HG03066 (cell line): ENCODE measurements at regions not wholly inside any gene's neighbourhood (a gene's known extent, or its start where the extent isn't known, plus 50 kb on each side); places are given as distances from the start of the nearest gene placed in this dataset.

ENCODE experiments used
- ATAC-seq: cut with Tn5 transposase; IDR thresholded peaks from one replicate; pipeline ENCODE4 v1.9.1; 2021; ENCODE audit warnings: low read depth; ENCODE audit not compliant: unreplicated experiment

DNA sequence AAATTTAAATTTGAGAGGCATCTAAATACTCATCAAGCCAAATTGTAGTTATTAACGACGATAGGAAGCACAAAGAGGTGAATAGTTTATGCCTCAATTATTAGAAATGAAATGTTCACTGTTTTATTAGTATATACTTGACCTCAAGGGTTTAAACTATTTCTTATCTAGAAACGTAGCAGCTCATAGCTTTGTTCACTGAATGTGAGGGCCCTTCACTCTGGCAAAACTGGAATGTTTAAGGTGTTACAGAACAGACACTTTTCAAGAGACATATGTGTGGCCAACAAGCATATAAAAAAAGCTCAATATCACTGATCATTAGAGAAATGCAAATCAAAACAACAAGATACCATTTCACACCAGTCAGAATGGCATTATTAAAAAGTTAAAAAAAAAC, 151.2 kb upstream of the KCNN2 start:
- ATAC-seq, result no peak

- ATAC-seq, result no peak
Measured at GRCh38 chr5:114221807-114222206, 140.1 kb upstream of the KCNN2 start.

DNA sequence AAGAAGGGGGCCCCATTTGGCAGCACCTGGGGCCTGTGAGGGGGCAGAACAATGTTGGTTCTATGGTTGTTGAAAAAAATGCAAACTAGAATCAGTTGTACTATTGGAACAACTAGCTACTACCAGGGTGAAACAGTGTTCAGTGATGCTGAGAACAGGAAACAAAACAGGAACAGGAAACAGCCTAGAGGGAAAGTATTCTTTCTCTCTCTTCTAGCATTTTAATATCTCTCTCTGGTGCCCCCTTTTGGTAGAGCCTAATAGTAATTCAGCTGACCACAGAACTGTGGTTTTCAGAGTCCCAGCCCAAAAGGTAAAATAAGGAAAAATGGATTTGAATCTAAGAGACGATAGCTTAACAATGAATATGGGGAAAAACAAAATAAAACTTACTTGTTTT, 138.0 kb upstream of the KCNN2 start:
- peak; percentile 68 for ATAC-seq

DNA sequence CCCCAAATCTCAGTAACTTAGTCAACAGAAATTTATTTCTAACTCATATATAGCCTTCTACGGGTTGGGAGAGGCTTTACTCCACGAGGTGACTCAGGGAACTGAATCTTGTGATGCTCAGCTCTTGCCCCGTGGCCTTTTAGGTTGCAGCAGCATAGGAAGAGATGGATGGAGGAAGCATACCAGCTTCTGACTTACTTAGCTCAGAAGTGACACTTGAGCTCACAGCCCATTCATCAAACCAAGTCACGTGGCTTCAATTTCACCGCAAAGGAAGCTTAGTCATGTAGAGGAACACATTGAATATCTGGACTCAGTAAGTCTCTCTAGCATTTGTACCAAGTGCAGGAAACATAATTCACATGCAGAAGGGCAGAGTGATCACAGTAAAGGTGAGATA, 124.1 kb upstream of the KCNN2 start:
- ATAC-seq, result no peak

- no peak for ATAC-seq
Measured at GRCh38 chr5:114238771-114239313, 123.0 kb upstream of the KCNN2 start.

GRCh38 chr5:114243281-114243971, 118.4 kb upstream of the KCNN2 start:
- no peak for ATAC-seq

DNA sequence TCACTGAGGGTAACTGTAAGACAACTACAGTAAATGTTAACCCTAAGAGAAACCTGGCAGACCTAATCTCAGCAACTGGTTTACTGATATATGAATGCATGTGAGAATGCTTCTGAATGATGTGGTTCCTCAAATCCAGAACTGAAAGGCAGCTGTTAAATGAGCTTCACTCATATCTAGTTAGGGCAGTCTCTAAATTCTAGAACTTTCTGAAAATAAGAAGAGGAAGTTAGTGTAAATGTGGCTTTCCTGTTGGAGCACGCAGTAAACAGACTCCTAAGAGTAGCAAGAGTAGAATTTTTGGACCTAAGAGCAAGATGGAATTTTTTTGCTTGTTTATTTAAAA, 117.9 kb upstream of the KCNN2 start:
- no peak for ATAC-seq

- no peak for ATAC-seq
Measured at GRCh38 chr5:114249823-114250222, 112.0 kb upstream of the KCNN2 start.

DNA sequence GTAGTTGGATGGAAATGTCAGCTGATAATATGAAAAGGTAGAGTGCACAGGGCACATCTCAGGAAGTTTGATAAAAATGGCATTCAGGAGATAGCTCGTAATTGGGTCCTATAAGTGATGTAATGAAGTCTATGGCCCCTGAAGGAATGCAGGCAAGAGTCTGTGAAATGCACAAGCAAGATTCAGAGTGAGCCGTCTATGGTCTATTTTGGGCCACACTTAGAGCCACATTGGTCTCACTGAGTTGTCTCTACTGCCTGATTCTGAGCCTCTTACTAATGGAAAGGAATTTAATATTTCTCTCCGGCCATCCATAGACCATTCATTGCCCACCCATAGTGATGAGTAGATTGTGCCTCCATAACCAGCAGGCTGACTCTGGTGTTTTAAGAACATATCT, 111.3 kb upstream of the KCNN2 start:
- ATAC-seq, result no peak

- no peak for ATAC-seq
Measured at GRCh38 chr5:114252226-114252625, 109.6 kb upstream of the KCNN2 start.

DNA sequence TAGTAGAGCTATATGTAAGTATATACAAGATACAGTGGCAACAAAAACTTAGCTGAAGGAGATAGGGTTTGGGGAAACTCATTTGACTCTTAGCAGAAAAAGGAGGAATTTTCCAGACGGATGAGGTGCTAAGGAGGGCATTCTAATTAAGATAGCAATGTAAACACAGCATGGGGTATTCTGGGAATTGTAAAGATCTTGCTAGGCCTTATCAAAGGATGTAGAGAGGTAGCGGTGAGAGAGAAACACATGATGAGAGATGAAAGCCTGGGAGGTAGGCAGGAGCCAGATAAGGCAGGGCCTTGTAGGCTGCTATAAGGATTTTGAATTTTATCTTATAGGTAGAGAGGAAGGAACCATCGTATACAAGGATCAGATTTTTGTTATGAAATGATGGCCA, 106.6 kb upstream of the KCNN2 start:
- ATAC-seq, result no peak

- no peak for ATAC-seq
Measured at GRCh38 chr5:114261989-114262388, 99.9 kb upstream of the KCNN2 start.

- ATAC-seq, result no peak
Measured at GRCh38 chr5:114265432-114266060, 96.3 kb upstream of the KCNN2 start.

DNA sequence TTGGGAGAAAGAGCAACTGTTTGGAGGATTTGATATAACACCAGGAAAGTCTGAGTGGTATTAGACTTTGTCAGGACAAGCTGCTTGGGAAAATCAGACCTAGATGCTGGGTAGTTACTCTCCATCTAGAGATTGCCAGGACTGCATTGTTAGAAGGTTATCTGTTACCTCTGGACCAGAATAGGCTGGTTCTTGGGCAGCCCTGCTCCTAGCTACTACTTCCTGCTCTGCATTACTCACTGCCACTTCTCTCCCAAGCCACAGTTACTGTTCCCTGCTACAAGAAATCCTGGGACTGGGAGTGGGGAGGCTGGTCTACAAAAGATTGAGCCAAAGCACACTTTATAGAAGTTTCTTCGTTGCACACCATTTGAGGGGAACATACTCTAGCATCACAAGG, 95.5 kb upstream of the KCNN2 start:
- no peak for ATAC-seq

- no peak for ATAC-seq
Measured at GRCh38 chr5:114296191-114296590, 65.7 kb upstream of the KCNN2 start.

GRCh38 chr5:114297915-114298314, 64.0 kb upstream of the KCNN2 start:
- no peak for ATAC-seq

DNA sequence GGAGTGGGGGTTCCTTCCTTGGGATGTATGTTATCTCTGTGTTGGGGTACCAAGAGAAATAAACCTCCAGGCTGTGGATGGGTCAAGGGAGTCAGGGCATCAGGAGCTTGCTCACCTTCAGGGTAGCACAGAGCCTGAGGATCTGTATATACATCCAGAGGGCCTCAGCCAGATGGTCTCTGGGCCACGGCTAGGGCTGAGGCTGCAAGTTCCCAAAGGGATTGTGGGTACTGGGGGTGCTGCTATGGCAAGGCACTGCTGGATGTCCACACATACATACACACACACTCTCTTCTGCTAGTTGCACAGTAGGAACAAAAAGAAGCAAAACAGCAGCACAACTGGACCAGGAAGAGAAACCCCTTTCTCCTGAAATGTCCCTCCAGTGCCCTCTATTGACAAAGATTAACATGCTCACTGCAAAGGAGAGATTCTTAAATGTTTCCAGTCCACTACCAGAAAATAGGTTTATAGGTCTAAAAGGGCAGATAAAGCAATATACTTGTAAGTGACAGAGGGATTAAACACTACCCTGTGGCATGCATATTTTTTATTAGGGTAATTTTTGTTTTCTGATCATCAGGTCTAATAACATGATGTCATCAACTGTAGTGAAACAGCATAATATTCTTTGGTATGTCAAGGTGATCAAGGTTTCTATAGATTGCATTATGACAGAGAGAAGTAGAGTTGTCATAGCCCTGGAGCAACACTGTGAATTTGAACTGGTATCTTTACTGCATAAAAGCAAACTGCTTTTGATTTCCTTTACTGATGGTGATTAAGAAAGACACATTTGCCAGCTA, 56.3 kb upstream of the KCNN2 start:
- ATAC-seq, result no peak

- no peak for ATAC-seq
Measured at GRCh38 chr5:114308017-114308416, 53.9 kb upstream of the KCNN2 start.

- no peak for ATAC-seq
Measured at GRCh38 chr5:114308508-114308907, 53.4 kb upstream of the KCNN2 start.

DNA sequence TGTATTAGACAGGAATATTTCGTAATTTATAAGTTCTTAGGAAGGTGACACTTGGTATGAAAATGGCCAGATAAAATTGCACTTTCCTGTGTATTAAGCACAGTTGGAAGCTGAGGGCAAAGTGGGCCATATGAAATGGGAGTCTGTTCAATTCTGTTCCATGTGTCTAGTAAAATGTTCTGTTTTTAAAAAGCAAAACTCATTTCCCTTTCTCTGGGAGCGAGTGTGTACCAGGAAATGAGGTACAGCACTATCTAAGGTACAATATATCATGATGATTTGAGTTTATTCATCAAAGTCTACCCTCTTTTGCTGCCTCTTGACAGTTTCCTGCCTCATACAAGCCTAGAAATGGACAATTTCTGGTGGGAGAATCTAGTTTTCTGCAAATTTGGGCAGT, 51.2 kb upstream of the KCNN2 start:
- ATAC-seq, result no peak

DNA sequence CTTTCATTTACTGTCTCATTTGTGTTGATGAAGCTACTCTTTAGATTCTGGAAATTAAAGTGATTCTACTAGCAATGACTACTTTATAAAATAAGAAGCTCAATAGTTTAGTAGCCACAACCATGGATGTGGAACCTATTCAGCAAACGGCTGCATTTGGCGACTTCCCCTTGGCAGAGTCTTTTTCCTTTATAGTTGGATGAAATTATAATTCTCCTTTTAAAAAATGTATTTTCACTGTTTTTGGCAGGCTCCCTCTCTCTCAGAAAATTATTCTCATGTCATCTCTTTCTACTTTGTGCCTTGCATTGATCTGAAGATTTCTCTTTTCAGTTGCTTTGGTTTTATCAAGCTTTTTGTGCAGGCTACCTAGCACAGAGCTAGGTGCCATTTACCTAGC, 50.6 kb upstream of the KCNN2 start:
- no peak for ATAC-seq

DNA sequence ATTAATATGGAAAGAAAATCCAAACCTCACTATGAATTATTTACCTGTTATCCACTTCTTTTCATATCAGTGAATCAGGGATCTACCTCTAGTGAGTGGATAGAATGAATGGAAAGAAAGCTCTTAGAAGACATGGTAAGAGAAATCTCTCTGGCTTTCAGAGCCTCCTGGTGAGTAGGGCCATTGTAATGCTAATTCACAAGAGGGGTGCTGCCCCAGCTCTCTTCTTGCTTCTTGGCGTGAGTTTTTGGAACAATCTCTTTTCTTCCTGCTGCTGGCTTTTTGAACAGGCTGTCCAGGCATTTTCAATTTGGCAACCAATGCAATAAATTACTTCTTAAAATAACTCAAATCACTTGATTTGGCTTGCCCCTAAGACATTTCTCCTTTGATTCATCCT, 49.9 kb upstream of the KCNN2 start:
- ATAC-seq, result no peak
